Cerebellar cortex (tissue), 1 donor: ENCODE measurements at regions not wholly inside any gene's neighbourhood (a gene's known extent, or its start where the extent isn't known, plus 50 kb on each side); places are given as distances from the start of the nearest gene placed in this dataset.
A peak's percentile ranks its signal among the peaks of the same experiment; 100 is the strongest.
"Not testable (repeated sequence)": the region's sequence is repeated elsewhere in the genome, so short reads cannot be mapped to it uniquely, and the experiment has no call there.

Experiments used
- DNase-seq: peaks from one replicate; pipeline ENCODE4 v3.0.0-alpha.2; 2015; ENCODE audit warnings: low spot score

- DNase-seq = no peak
Measured at GRCh38 chr4:43435291-43435690, 542.8 kb downstream of the GRXCR1 start.

DNA sequence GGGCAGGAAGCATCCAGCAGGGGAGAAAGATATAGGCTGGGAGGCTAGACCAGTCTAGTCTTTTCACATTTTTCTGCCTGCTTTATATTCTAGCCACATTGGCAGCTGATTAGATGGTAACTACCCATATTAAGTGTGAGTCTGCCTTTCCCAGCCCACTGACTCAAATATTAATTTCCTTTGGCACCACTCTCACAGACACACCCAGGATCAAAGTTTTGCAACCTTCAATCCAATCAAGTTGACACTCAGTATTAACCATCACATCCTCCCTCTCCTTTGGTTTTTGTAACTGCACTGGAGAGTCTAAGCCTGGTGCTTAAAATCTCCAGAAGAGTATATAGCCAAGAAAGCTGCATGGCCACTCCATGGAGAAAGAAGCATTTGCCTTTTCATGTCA lies 560.4 kb downstream of the GRXCR1 start:
- no peak for DNase-seq

- no peak for DNase-seq
Measured at GRCh38 chr4:43456383-43456782, 563.9 kb downstream of the GRXCR1 start.

DNA sequence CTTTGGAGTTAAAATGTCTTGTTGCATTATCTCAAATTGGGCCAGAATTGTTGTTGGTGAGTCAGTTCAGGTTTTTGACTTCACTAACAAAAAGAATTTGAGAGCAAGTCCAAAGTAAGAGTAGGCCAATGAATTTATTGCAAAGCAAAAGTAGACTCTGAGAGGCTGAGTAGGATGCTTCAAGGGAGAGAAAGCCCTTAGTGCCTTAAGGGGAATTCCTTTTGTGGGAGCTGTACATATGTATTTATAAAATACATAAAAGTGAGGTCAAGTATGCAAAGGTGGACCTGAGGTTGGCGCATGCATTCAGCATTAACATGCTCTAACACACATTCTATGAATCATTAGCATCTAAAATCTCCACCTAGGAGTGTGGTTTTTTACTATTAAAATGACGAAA lies 565.4 kb downstream of the GRXCR1 start:
- no peak for DNase-seq

DNA sequence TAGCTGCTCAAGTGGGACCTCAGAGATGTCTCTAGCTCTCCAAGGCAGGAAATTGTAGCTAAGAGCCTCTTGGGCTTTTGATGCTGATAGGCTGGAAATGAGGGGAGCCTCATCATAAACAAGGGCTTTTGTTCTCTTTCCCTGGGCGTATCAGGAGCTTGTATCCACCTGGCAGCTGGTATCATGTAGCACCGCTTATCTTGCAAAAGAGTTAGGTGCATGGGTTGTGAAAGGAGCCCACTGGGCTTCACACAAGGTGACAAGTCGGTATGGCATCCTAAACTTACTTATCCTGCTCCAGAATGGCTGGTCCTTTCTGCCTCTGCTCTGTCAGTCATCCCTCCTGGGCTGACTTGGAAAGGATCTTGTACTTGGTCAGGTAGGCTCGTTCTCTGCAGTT lies 565.8 kb downstream of the GRXCR1 start:
- DNase-seq = no peak

DNA sequence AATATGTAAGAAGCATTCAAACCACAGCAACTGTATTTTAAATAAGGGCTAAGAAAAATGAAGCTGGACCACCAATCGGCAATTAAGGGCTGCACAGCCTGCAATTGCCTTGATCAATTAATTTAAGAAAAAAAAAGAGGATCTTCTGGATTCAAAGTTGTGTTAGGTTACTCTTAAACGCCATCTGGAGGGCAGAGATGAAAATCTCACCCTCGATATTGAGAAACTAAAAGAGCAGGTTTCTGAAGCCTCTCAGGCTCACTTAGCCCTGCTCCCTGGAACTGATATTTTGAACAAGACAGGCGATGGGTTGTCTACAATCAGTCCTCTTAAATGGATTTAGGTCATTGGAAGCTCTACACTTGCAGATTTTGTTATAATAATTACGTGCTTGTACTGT lies 579.4 kb downstream of the GRXCR1 start:
- no peak for DNase-seq

- DNase-seq = no peak
Measured at GRCh38 chr4:43481526-43481925, 589.0 kb downstream of the GRXCR1 start.

GRCh38 chr4:43485196-43485595 lies 592.7 kb downstream of the GRXCR1 start:
- DNase-seq = no peak

DNA sequence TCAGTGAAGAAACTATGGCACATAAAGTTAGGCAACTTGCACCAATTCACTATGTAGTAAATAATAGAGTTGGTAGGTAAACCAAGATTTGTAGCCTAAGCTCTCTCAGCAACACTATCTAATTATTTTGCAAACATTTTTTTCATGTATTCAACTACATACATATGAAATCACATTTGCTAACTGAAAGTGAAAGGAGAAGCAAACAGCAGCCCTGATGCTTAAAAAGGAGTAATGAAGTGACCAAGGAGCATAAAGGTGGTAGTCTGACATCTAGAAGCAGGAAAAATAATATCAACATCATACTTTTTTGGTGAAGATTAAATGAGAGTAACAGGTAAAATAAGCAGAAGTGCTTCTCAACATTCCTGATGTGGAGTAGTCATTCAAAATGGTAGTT lies 603.7 kb downstream of the GRXCR1 start:
- DNase-seq = no peak

- no peak for DNase-seq
Measured at GRCh38 chr4:43496602-43497001, 604.1 kb downstream of the GRXCR1 start.

DNA sequence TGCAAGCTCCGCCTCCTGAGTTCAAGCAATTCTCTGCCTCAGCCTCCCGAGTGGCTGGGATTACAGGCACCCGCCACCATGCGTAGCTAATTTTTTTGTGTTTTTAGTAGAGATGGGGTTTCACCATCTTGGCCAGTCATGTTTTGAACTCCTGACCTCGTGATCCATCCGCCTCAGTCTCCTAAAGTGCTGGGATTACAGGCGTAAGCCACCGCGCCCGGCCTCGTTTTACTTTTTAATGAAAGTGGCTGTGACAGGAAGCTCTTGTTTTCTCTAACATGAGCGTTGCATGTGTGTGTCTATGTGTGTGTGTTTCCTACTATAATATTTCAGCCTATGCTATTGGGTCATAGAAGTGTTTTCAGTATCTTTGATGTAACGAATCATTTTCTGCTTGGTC lies 613.3 kb downstream of the GRXCR1 start:
- DNase-seq = not testable (repeated sequence)

DNA sequence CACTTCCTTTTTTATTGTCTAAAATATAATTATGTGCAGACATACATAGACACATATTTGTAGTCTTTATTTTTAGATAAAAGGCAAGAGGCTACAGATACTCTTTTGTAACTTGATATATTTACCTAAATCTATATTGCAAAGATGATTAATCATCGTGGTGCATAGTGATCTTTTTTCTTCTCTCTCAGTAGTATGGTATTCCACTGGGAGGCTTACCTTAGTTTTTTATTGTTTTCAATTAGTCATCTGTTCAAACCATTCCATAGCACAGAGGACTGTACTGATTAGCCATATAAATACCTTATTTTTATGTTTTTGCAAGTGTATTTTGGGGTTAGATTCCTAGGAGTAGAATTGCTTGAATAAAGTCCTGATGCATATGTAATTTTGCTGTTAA lies 619.7 kb downstream of the GRXCR1 start:
- no peak for DNase-seq

DNA sequence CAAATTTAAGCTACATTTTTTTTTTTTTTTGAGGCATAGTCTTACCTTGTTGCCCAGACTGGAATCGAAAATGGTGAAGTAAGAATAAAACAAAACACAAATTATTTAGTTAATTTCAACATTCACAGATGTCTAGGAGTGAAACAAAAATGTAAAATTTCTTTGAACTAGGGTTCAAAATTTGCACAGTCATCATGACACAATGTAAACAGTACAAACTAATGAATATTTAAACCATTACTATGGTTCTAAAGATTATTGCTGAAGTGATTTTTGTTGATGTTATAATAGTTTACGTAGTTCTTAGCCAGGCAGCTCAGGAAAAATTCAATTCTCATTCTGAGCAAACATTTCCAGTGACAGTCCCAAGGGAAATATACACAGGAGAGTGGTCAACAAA lies 633.1 kb downstream of the GRXCR1 start:
- no peak for DNase-seq

- DNase-seq = no peak
Measured at GRCh38 chr4:43547561-43547960, 655.0 kb downstream of the GRXCR1 start.

- DNase-seq = no peak
Measured at GRCh38 chr4:43550981-43551627, 658.6 kb downstream of the GRXCR1 start.

DNA sequence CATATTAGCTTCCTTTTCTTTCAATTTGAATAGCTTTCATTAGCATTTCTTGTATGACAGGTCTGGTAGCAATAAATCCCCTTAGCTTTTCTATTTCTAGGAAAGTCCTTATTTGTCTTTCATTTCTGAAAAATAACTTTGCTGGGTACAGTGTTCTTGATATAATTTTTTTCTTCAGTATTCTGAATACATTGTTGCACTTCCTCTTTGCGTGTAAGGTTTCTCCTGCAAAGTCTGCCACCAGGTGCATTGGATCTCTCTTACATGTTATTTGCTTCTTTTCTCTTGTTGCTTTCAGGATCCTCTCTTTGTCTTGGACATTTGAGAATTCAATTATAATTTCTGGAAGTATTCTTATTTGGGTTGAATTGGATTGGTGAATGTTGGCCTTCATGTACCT lies 663.7 kb downstream of the GRXCR1 start:
- DNase-seq = no peak

- no peak for DNase-seq
Measured at GRCh38 chr4:43560047-43560446, 667.5 kb downstream of the GRXCR1 start.

- no peak for DNase-seq
Measured at GRCh38 chr4:43564107-43564506, 671.6 kb downstream of the GRXCR1 start.

GRCh38 chr4:43564591-43564990 lies 672.1 kb downstream of the GRXCR1 start:
- peak; percentile 22 for DNase-seq

DNA sequence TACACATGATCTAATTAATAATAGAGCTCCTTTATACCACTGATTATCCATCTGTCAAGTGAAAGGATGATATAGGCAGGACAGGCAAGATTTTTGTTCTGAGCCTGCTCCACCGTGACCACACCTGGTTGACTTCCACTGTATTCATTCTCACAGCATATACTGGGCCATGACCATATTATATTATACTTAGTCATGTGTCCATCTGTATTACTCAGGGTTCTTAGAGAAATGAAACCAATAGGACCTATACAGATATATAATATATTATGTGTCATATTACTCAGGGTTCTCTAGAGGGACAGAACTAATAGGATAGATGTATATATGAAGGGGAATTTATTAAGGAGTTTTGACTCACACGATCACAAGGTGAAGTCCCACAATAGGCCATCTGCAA lies 675.1 kb downstream of the GRXCR1 start:
- DNase-seq = no peak

GRCh38 chr4:43586813-43587212 lies 694.3 kb downstream of the GRXCR1 start:
- no peak for DNase-seq

- no peak for DNase-seq
Measured at GRCh38 chr4:43587758-43588157, 695.2 kb downstream of the GRXCR1 start.

- no peak for DNase-seq
Measured at GRCh38 chr4:43607400-43607799, 714.9 kb downstream of the GRXCR1 start.

DNA sequence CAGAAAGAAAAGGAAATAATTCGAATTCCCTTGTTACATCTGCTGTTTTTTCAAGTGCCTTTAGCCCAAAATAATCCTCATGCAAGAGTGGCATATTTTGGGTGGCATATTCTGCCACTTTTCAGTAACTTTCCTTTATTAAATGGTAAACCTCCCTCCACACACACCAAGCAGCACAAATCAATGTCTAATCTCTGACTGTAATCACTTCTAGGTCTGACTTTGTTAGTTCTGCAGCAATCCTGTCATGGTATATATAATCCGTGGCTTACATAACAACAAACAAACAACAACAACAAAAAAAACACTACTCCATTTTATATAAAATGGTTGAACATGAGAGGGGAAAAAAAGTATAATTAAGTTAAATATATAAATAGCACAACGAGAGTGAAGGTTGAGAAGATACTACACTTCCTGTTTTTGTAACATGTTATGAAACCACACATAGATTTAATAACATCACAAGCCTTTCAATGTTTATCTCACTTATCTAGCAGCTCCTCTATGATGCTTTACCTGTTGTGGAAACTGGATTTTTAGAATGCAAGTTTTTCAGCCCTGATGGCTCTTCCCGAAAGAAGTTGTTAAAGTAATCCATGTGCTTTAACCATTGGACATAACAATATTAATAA lies 715.4 kb downstream of the GRXCR1 start:
- no peak for DNase-seq
